ENCODE measurements at regions not wholly inside any gene's neighbourhood (a gene's known extent, or its start where the extent isn't known, plus 50 kb on each side); places are given as distances from the start of the nearest gene placed in this dataset.

DNA sequence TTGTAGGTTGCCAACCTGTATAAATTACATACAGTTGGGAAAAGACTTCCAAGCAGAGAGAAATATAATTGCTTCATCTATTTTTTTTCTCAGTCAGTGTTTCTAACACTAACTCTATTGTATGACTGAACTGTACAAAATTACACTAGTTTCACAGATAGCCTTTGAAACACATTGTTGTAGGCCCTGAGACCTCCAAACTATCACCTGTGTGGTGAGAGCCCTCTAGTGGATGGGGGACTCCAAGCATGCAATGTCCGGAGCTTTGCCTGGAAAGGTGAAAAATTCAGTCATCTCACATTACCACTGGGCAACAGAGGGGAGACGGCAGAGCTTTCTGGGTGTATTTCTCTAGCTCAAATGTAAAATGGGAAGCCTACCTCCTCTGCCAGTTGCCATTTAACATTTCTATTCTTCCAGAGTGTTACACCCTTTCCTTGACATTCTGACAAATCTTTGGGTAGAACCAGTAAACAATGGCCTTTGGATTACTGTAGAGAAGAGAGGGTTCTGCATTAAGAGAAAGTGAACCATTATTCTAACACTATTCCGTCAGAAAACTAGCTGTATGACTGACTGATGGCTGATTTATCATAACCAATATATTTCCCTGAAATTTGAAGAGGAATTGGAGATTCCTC is 212.2 kb downstream of the LYPLAL1 start:
- DNase-seq (ENCODE audit: low spot score) (no peak), ATAC-seq (ENCODE audit: low FRiP score) (no peak)
- TF ChIP-seq, protein P1, sequence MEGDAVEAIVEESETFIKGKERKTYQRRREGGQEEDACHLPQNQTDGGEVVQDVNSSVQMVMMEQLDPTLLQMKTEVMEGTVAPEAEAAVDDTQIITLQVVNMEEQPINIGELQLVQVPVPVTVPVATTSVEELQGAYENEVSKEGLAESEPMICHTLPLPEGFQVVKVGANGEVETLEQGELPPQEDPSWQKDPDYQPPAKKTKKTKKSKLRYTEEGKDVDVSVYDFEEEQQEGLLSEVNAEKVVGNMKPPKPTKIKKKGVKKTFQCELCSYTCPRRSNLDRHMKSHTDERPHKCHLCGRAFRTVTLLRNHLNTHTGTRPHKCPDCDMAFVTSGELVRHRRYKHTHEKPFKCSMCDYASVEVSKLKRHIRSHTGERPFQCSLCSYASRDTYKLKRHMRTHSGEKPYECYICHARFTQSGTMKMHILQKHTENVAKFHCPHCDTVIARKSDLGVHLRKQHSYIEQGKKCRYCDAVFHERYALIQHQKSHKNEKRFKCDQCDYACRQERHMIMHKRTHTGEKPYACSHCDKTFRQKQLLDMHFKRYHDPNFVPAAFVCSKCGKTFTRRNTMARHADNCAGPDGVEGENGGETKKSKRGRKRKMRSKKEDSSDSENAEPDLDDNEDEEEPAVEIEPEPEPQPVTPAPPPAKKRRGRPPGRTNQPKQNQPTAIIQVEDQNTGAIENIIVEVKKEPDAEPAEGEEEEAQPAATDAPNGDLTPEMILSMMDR (IDR thresholded peaks at IDR 0.05): no peak

DNA sequence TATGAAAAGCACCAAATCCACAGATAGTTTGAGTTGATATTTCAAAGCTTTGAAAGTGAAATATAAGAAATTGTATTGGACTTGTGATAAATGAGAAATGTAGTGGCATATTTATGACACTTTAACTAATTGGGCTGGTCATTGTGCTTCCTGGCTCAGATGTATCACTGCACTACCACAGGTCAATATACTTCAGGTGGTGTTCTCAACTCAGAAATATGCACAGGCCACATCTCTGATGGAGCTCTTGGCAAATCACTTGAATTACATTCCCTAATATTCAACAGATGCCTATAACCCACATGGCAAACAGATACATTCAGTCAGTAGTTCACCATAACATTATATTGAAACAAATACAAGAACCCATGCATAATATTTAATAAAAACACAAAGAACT is 209.6 kb downstream of the LYPLAL1 start:
- DNase-seq (ENCODE audit: low spot score) (no peak), ATAC-seq (ENCODE audit: low FRiP score) (no peak)
- TF ChIP-seq, protein P1 (IDR thresholded peaks at IDR 0.05): no peak

- ATAC-seq (ENCODE audit: low FRiP score): no peak
- TF ChIP-seq, protein P1 (IDR thresholded peaks at IDR 0.05): no peak
These were observed 207.7 kb downstream of the LYPLAL1 start for GRCh38 chr1:219381396-219381795.

GRCh38 chr1:219380463-219380862 is 206.8 kb downstream of the LYPLAL1 start:
- TF ChIP-seq, protein P1 (IDR thresholded peaks at IDR 0.05): no peak
- ATAC-seq (ENCODE audit: low FRiP score) (no peak), DNase-seq (ENCODE audit: low spot score) (no peak)

More at GRCh38 chr1:219381396-219381795, 207.7 kb downstream of the LYPLAL1 start:
- no peak for DNase-seq (ENCODE audit: low spot score)

- DNase-seq (ENCODE audit: low spot score): no peak
- TF ChIP-seq, protein P1 (IDR thresholded peaks at IDR 0.05): no peak
- ATAC-seq (ENCODE audit: low FRiP score): no peak
These were observed 206.0 kb downstream of the LYPLAL1 start for GRCh38 chr1:219379691-219380090.

GRCh38 chr1:219374636-219375035 is 201.0 kb downstream of the LYPLAL1 start:
- DNase-seq (ENCODE audit: low spot score) (no peak), ATAC-seq (ENCODE audit: low FRiP score) (no peak)
- TF ChIP-seq, protein P1 (IDR thresholded peaks at IDR 0.05): no peak

- TF ChIP-seq, protein P1 (IDR thresholded peaks at IDR 0.05): no peak
- DNase-seq (ENCODE audit: low spot score): no peak
- no peak for ATAC-seq (ENCODE audit: low FRiP score)
These were observed 200.4 kb downstream of the LYPLAL1 start for GRCh38 chr1:219374046-219374566.

Data from omental fat pad (tissue), 3 donors.